Ovary (tissue), 3 donors: ENCODE measurements at regions not wholly inside any gene's neighbourhood (a gene's known extent, or its start where the extent isn't known, plus 50 kb on each side); places are given as distances from the start of the nearest gene placed in this dataset.

Experiments used
- CTCF ChIP-seq, 3 donors: fragments of 450-650 bp in 2 of 3; fragments of 200-600 bp in 1 of 3; IDR thresholded peaks; one replicate each; pipeline versions ENCODE4 v1.5.1 to v1.8.0; 2016 to 2022; ENCODE audit warnings: antibody characterized with exemption in 3 of 3, mild to moderate bottlenecking in 1 of 3
- EP300 ChIP-seq: sonication (generic); formaldehyde crosslinking; IDR thresholded peaks from one replicate; pipeline ENCODE4 v1.6.1; 2017; ENCODE audit warnings: antibody characterized with exemption
- POLR2A ChIP-seq: fragments of 450-650 bp; IDR thresholded peaks from one replicate; pipeline ENCODE4 v1.6.1; 2017; ENCODE audit warnings: antibody characterized with exemption, mild to moderate bottlenecking, moderate library complexity
- donor health status: DM: no; HTN: no; CAD: no.

- no peak for TF ChIP-seq CTCF (IDR thresholded peaks at IDR 0.05)
- TF ChIP-seq POLR2A, result no peak
- TF ChIP-seq EP300, result no peak
Observed at GRCh38 chr5:8826508-8826907, 719.4 kb downstream of the SEMA5A start.
